ENCODE measurements at regions not wholly inside any gene's neighbourhood (a gene's known extent, or its start where the extent isn't known, plus 50 kb on each side); places are given as distances from the start of the nearest gene placed in this dataset.

DNA sequence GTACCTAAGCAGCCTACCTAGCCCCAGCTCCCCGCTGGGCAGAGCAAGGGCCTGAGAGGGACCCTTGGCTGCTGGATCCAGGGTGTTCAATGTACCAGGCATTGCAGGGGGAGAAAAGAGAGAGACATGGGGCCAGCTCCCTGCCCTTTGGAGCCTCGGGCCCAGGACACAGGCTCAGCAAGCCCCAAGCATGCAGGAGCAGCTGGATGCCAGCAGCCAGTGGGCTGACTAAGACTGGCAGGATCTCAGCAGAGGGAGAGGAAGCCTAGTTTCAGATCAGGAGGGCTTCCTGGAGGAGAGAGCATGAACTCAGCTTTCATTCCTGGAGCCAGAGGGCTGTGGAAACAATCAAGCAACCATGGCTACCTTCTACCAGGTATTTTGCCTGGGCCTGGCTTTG, 82.0 kb upstream of the NKD1 start:
- BruUV-seq (replicated peaks), result no TSS peak
- POLR2A ChIA-PET, result no interaction called here
- dilution Hi-C loops (cut with MboI; ENCODE audit: extremely low pct_ligation_motif_present, low sequenced_read_pairs), result no loop called here

More for the DNA sequence above, 82.0 kb upstream of the NKD1 start:
- H3K79me2 ChIP-seq (ENCODE audit: control insufficient read depth, insufficient read depth, low read length), result no peaks in the 10 kb centered on the region
- intact Hi-C loops (cut with micrococcal nuclease), result no loop called here
- CTCF ChIA-PET, result interaction anchor here (0.8 kb wide), 1 partner anchor 10 kb away, joined by 4 read pairs; no protein-coding TSS in a partner anchor
- peaks cover 20 to 25% of the 10 kb centered on the region in 2 experiments for H3K27me3 ChIP-seq (ENCODE audit: control insufficient read depth in 2 of 2, insufficient read depth in 2 of 2, low read length in 2 of 2)
- H3K9me1 ChIP-seq (replicated peaks; ENCODE audit: control insufficient read depth, extremely low read depth, insufficient read depth, low read length), result no peaks in the 10 kb centered on the region
- TF ChIP-seq, protein P1, sequence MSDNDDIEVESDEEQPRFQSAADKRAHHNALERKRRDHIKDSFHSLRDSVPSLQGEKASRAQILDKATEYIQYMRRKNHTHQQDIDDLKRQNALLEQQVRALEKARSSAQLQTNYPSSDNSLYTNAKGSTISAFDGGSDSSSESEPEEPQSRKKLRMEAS (IDR thresholded peaks at IDR 0.05; ENCODE audit: insufficient read depth, insufficient read length), result no peak
- TF ChIP-seq, protein P2, sequence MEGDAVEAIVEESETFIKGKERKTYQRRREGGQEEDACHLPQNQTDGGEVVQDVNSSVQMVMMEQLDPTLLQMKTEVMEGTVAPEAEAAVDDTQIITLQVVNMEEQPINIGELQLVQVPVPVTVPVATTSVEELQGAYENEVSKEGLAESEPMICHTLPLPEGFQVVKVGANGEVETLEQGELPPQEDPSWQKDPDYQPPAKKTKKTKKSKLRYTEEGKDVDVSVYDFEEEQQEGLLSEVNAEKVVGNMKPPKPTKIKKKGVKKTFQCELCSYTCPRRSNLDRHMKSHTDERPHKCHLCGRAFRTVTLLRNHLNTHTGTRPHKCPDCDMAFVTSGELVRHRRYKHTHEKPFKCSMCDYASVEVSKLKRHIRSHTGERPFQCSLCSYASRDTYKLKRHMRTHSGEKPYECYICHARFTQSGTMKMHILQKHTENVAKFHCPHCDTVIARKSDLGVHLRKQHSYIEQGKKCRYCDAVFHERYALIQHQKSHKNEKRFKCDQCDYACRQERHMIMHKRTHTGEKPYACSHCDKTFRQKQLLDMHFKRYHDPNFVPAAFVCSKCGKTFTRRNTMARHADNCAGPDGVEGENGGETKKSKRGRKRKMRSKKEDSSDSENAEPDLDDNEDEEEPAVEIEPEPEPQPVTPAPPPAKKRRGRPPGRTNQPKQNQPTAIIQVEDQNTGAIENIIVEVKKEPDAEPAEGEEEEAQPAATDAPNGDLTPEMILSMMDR (IDR thresholded peaks at IDR 0.05; ENCODE audit: extremely low read depth in 1 of 2, insufficient read depth in 1 of 2, low read depth in 1 of 2, low read length in 2 of 2), result no peak
- TF ChIP-seq EZH2 (IDR thresholded peaks at IDR 0.05; ENCODE audit: borderline replicate concordance, low read depth, low read length, severe bottlenecking) (no peak), MYC (IDR thresholded peaks at IDR 0.05; ENCODE audit: low read depth, low read length) (no peak), FOS (IDR thresholded peaks at IDR 0.05; ENCODE audit: borderline replicate concordance, insufficient read depth, low read length) (no peak), JUN (IDR thresholded peaks at IDR 0.05; ENCODE audit: borderline replicate concordance, insufficient read depth, insufficient read length, low read depth) (no peak), POLR2AphosphoS5 (IDR thresholded peaks at IDR 0.05; ENCODE audit: insufficient read depth, low read depth, low read length) (no peak), POLR2A (IDR thresholded peaks at IDR 0.05; ENCODE audit: low read depth, low read length) (no peak), GATA2 (IDR thresholded peaks at IDR 0.05; ENCODE audit: insufficient read depth, insufficient read length, low read depth, low read length) (no peak)
- H3K4me3 ChIP-seq (replicated peaks in 1 of 3; ENCODE audit: insufficient read depth in 1 of 3, low read depth in 1 of 3, low read length in 3 of 3), result no peak overlapping the region
- no peaks in the 10 kb centered on the region for H4K20me1 ChIP-seq (replicated peaks; ENCODE audit: control insufficient read depth, extremely low read depth, insufficient read depth, low read length)
- FAIRE-seq (no peak), DNase-seq (ENCODE audit: low read depth, low spot score) (no peak)
- no peak overlapping the region for H3K27ac ChIP-seq (ENCODE audit: insufficient read depth, low read depth, low read length)
- H3K4me2 ChIP-seq (ENCODE audit: insufficient read depth, low read length), result no peak overlapping the region
- H2AFZ ChIP-seq (ENCODE audit: low read depth, low read length), result no peak overlapping the region
- no peaks in the 10 kb centered on the region for H3K36me3 ChIP-seq (ENCODE audit: control insufficient read depth in 2 of 2, extremely low read depth in 1 of 2, insufficient read depth in 2 of 2, low read length in 2 of 2)
- H3K9me3 ChIP-seq (replicated peaks; ENCODE audit: control insufficient read depth, insufficient read depth, low read length), result no peaks in the 10 kb centered on the region
- H3K4me1 ChIP-seq (ENCODE audit: control insufficient read depth, extremely low read depth, insufficient read depth, low read length), result no peaks in the 10 kb centered on the region
- H3K9ac ChIP-seq (replicated peaks; ENCODE audit: extremely low read depth, insufficient read depth, low read length), result no peak overlapping the region
